ENCODE measurements at regions not wholly inside any gene's neighbourhood (a gene's known extent, or its start where the extent isn't known, plus 50 kb on each side); places are given as distances from the start of the nearest gene placed in this dataset.
"Not testable (repeated sequence)": the region's sequence is repeated elsewhere in the genome, so short reads cannot be mapped to it uniquely, and the experiment has no call there.

DNA sequence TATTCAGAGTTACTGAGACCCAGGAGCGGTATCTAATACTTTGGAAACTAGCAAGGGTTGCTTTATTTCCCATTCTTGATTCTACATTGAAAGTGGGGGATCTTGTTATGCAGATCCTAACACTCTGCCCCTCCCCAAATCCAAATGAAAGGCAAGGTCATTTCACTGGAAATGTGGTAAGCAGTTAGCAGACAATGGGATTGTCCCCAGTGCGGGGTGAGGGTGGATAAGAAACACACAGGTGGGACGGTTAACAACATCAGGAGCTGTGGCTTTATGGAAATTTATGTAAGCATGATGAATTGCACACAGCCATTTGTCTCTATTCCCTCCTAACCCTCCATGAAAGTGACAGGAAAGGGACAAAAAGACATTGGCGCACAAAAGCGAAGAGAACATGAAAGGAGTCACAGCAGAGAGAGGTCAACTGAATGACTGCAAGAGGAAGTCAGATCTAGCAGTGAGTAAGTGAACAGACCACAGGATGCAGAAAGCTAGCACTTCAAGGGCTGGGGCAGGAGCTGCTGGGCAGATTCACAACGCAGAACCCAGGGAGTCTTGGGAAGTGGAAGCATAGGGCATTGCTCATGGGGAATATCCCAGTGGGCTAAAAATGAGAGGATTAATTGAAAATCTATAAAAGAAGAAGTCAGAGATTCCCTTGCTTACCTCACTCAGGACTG, 184.4 kb downstream of the HSD17B3 start:
- 100% methylated on average over 2 of the region's 6 CpGs for WGBS (ENCODE audit: insufficient coverage, low lambda C conversion rate)
- Histone ChIP-seq H3K4me1 (ENCODE audit: control insufficient read depth, insufficient read depth, low read length) (peaks cover 20% of the 10 kb centered on the region), H3K27me3 (ENCODE audit: control insufficient read depth, insufficient read depth, low read length) (no peaks in the 10 kb centered on the region), H3K9me3 (ENCODE audit: control insufficient read depth, low read depth, low read length) (no peaks in the 10 kb centered on the region), H3K4me3 (ENCODE audit: low read length) (no peak overlapping the region), H3K36me3 (ENCODE audit: control insufficient read depth, insufficient read depth, low read length) (no peaks in the 10 kb centered on the region), H3K27ac (ENCODE audit: low read length) (no peak overlapping the region)
- DNase-seq = no peak

DNA sequence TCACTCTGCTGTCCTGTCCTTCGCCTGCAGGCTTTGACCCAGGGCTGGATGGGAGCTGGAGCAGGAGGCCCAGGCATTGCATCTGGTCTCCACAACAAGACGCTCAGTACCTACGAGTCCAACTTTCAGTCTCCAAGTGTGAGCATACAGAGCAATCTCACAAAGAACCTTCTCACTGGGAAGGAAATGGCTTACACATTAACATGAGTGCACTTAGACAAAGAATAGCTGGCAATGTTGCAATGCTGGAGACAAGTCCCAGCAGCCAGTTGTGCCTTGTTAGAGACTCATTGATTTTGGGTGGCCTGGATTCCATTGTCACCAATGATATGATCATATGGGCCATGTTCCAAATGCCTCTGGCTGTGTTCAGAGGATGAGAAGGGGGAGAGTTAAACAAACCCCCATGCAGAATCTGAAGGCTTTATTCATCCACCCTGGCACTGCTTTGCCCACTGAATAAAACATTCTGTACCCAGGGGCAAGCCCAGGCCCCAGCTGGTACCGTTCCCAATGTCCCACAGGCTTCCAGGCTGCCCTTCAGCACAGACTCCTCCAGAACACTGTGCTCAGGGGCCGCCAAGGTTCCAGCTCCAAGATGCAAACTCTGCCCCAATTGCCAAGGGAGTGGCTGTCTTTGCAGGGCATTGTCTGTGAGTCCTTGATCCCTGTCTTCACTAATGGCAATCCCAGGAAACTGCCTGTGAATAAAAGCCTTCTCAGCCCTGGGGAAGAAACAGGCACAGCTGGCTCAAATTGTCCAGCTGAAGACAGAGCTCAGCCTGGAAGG, 185.5 kb downstream of the HSD17B3 start:
- H3K27ac ChIP-seq (ENCODE audit: low read length) = peak overlapping the region; percentile 45
- peaks cover 20% of the 10 kb centered on the region for H3K4me1 ChIP-seq (ENCODE audit: control insufficient read depth, insufficient read depth, low read length)
- no peaks in the 10 kb centered on the region for H3K27me3 ChIP-seq (ENCODE audit: control insufficient read depth, insufficient read depth, low read length)
- H3K36me3 ChIP-seq (ENCODE audit: control insufficient read depth, insufficient read depth, low read length) = no peaks in the 10 kb centered on the region
- peak; percentile 82 to 90 for DNase-seq
- no peak overlapping the region for H3K4me3 ChIP-seq (ENCODE audit: low read length)
- WGBS (ENCODE audit: insufficient coverage, low lambda C conversion rate) = no CpG with 5 or more reads among the region's 5 CpGs
- no peaks in the 10 kb centered on the region for H3K9me3 ChIP-seq (ENCODE audit: control insufficient read depth, low read depth, low read length)

DNA sequence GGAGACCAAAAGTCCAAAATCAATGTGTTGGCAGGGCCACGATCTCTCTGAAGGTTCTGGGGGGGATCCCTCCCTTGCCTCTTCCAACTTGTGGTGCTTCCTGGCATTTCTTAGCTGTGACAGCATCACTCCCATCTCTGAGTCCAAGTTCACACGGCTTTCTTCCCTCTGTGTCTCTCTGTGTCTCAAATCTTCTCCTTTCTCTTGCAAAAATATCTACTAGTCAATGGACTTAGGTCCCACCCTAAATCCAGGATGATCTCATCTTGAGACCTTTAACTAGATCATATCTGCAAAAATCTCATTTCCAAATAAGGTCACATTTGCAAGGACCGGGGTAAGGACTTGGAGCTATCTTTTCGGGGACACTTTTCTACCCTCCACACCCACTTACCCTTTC, 186.1 kb downstream of the HSD17B3 start:
- 71% methylated on average over 1 of the region's 4 CpGs for WGBS (ENCODE audit: insufficient coverage, low lambda C conversion rate)
- H3K27ac ChIP-seq (ENCODE audit: low read length) = peak overlapping the region; percentile 45
- no peaks in the 10 kb centered on the region for H3K9me3 ChIP-seq (ENCODE audit: control insufficient read depth, low read depth, low read length)

DNA sequence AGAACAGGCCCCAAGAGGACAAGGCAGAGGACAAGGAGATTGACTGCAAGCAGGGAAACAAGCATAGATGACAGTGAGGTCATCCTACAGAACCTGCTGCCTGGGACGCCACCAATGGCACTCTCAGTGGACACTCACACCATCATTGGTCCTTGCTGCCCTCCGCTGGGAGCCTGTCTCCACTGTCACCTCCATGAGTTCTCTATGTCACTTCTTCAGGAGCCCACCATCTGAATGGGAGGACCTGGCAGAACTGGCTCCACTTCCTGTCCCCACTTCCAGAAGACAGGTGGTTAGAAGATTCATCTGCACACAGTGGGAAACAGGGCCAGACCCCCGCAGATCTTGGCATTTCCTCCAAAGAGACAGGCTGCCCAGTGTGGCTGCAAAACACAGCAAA, 188.9 kb downstream of the HSD17B3 start:
- H3K36me3 ChIP-seq (ENCODE audit: control insufficient read depth, insufficient read depth, low read length) = no peaks in the 10 kb centered on the region
- no peaks in the 10 kb centered on the region for H3K9me3 ChIP-seq (ENCODE audit: control insufficient read depth, low read depth, low read length)
- H3K4me3 ChIP-seq (ENCODE audit: low read length) = no peak overlapping the region
- WGBS (ENCODE audit: insufficient coverage, low lambda C conversion rate) = no CpG with 5 or more reads among the region's 3 CpGs
- H3K27ac ChIP-seq (ENCODE audit: low read length) = no peak overlapping the region
- DNase-seq = no peak
- H3K27me3 ChIP-seq (ENCODE audit: control insufficient read depth, insufficient read depth, low read length) = no peaks in the 10 kb centered on the region
- H3K4me1 ChIP-seq (ENCODE audit: control insufficient read depth, insufficient read depth, low read length) = peaks cover 20% of the 10 kb centered on the region

More for the DNA sequence above, 186.1 kb downstream of the HSD17B3 start:
- H3K4me1 ChIP-seq (ENCODE audit: control insufficient read depth, insufficient read depth, low read length) = peaks cover 20% of the 10 kb centered on the region
- no peak overlapping the region for H3K4me3 ChIP-seq (ENCODE audit: low read length)
- H3K27me3 ChIP-seq (ENCODE audit: control insufficient read depth, insufficient read depth, low read length) = no peaks in the 10 kb centered on the region
- no peak for DNase-seq
- H3K36me3 ChIP-seq (ENCODE audit: control insufficient read depth, insufficient read depth, low read length) = no peaks in the 10 kb centered on the region

DNA sequence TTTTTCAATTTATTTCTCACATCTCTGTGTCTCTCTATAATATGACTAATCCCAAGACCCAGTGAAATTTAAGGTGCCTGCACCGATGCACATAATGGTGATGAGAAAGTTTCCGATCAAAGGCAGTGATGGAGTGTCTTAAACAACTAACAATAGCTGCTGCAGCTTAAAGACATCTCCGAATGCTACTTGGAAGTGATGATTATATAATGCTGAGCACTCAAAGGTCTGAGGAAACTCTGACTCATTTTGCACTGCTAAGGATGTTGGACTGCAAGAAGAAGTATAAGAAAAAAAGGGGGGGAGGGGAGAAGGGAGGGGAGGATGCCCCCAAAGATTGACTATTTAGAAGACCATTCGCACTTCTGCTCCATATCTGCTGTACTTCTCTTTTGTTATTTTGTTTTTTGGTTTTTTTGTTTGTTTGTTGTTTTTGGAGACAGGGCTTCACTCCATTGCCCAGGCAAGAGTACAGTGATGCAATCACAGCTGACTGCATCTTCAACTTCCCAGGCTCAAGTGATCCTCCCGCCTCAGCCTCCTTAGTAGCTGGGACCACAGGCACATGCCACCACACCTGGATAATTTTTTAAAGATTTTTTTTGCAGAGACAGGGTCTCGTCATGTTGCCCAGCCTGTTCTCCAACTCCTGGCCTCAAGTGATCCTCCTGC, 192.2 kb downstream of the HSD17B3 start:
- no peak for DNase-seq
- H3K27me3 ChIP-seq (ENCODE audit: control insufficient read depth, insufficient read depth, low read length) = no peaks in the 10 kb centered on the region
- H3K4me3 ChIP-seq (ENCODE audit: low read length) = no peak overlapping the region
- no peak overlapping the region for H3K27ac ChIP-seq (ENCODE audit: low read length)
- H3K4me1 ChIP-seq (ENCODE audit: control insufficient read depth, insufficient read depth, low read length) = peaks cover 3% of the 10 kb centered on the region
- peaks cover 12% of the 10 kb centered on the region for H3K9me3 ChIP-seq (ENCODE audit: control insufficient read depth, low read depth, low read length)
- WGBS (ENCODE audit: insufficient coverage, low lambda C conversion rate) = no CpG with 5 or more reads among the region's 6 CpGs
- H3K36me3 ChIP-seq (ENCODE audit: control insufficient read depth, insufficient read depth, low read length) = no peaks in the 10 kb centered on the region

DNA sequence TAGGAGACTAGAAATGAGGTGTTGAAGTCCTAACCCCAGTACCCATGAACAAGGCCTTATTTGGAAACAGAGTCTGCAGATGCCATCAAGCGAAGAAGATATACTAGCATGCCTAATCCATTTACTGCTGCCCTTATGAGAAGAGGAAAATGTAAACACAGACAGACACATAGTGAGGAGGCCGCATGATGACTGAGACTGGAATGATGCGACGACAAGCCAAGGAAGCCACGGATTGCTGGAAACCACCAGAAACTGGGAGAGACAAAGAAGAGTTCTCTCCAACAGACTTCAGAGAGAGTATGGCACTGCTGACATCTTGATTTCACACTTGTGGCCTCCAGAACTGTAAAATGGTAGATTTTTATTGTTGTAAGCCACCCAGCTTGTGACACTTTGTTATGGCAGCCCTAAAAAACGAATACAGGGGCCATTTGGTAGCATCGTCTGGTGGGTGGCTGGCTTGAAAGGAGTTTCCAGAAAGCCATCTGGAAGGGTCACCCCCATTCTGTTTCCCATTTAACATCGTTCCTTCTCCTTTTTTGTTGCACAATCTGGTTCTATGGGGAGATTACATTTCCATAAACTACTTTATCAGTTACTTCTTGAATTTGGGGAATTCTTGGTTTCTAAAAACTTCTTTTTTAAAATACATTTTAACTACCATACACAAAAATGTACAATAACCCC, 193.1 kb downstream of the HSD17B3 start:
- Histone ChIP-seq H3K9me3 (ENCODE audit: control insufficient read depth, low read depth, low read length) (peaks cover 12% of the 10 kb centered on the region), H3K4me1 (ENCODE audit: control insufficient read depth, insufficient read depth, low read length) (peaks cover 3% of the 10 kb centered on the region), H3K4me3 (ENCODE audit: low read length) (no peak overlapping the region), H3K27ac (ENCODE audit: low read length) (no peak overlapping the region), H3K27me3 (ENCODE audit: control insufficient read depth, insufficient read depth, low read length) (no peaks in the 10 kb centered on the region), H3K36me3 (ENCODE audit: control insufficient read depth, insufficient read depth, low read length) (no peaks in the 10 kb centered on the region)
- no peak for DNase-seq
- WGBS (ENCODE audit: insufficient coverage, low lambda C conversion rate) = 100% methylated on average over 1 of the region's 8 CpGs

DNA sequence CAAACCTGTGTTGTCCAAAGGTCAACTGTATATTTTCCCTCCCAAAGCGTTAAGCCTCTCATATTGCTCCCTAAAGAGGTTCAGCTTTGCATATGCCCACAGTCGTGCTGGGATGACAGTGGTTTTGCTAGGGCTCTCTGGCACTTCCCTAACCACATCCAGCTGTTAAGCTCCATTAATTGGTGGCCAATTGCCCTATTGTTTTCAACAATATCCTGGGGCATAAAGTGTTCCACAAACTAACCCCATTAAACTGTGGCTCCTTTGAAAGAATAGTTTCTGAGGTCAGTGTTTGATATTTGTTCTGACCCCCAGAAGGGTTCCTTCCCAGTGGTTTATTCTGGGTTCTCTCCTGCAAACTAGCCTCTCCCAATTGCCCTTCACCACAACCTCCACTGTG, 194.5 kb downstream of the HSD17B3 start:
- H3K36me3 ChIP-seq (ENCODE audit: control insufficient read depth, insufficient read depth, low read length) = no peaks in the 10 kb centered on the region
- no peak overlapping the region for H3K4me3 ChIP-seq (ENCODE audit: low read length)
- no CpG with 5 or more reads among the region's 2 CpGs for WGBS (ENCODE audit: insufficient coverage, low lambda C conversion rate)
- H3K27me3 ChIP-seq (ENCODE audit: control insufficient read depth, insufficient read depth, low read length) = no peaks in the 10 kb centered on the region
- peaks cover 3% of the 10 kb centered on the region for H3K4me1 ChIP-seq (ENCODE audit: control insufficient read depth, insufficient read depth, low read length)
- no peak for DNase-seq
- H3K27ac ChIP-seq (ENCODE audit: low read length) = no peak overlapping the region
- peaks cover 12% of the 10 kb centered on the region for H3K9me3 ChIP-seq (ENCODE audit: control insufficient read depth, low read depth, low read length)

DNA sequence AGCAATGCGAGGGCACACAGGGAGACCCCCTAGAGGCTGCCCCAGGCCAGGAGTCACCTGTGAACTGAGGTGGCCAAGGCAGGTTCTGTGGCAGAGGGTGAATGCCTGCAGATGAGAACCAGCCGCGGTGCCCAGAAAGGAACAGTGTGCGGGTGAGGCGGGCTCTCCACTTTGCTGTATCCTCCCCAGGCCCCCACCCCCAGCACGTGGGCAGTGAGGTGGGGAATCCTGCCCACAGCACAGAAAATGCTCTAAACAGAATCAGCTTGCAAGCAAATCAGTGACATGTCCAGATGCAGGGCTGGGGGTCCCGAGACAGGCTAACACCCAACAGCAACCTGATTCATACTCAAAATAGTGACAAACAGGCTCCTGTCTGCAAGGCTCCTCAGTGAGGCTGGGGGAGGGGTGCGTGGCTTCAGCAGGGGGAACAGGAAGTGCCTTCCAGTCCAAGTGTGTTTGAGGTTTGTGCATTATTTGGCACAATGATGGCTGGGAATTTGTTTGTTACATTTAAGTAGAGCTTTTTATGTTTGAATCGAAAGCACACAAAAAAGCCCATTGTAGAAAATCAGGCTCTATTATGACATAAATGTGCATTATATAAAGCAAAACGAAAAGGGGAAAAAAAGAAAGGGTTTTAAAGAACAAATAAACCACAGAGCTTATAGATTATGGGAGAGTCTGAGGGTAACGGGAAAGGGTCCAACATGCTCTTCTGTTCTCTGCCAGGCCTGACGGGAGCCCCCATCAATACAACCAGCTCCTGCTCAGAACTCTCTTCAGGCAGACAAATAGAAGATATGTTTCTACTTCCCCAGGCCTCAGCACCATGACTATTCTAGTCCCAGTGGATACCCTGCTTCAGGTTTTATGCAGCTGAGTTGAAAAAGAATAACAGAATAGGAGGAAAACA, 201.3 kb downstream of the HSD17B3 start:
- Histone ChIP-seq H3K9me3 (ENCODE audit: control insufficient read depth, low read depth, low read length) (peaks cover 6% of the 10 kb centered on the region), H3K36me3 (ENCODE audit: control insufficient read depth, insufficient read depth, low read length) (no peaks in the 10 kb centered on the region), H3K27me3 (ENCODE audit: control insufficient read depth, insufficient read depth, low read length) (no peaks in the 10 kb centered on the region), H3K27ac (ENCODE audit: low read length) (no peak overlapping the region), H3K4me3 (ENCODE audit: low read length) (no peak overlapping the region), H3K4me1 (ENCODE audit: control insufficient read depth, insufficient read depth, low read length) (no peaks in the 10 kb centered on the region)
- 72% methylated on average over 3 of the region's 12 CpGs for WGBS (ENCODE audit: insufficient coverage, low lambda C conversion rate)
- no peak for DNase-seq

DNA sequence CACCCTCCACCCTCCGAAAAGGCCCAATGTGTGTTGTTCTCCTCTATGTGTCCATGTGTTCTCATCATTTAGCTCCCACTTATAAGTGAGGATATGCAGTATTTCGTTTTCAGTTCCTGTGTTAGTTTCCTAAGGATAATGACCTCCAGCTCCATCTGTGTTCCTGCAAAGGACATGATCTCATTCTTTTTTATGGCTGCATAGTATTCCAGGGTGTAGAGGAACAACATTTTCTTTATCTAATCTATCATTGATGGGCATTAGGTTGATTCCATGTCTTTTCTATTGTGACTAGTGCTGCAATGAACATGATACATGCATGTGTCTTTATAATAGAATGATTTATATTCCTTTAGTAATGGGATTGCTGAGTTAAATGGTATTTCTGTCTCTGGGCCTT, 211.3 kb downstream of the HSD17B3 start:
- DNase-seq; H3K36me3 ChIP-seq (ENCODE audit: control insufficient read depth, insufficient read depth, low read length); H3K27me3 ChIP-seq (ENCODE audit: control insufficient read depth, insufficient read depth, low read length); H3K27ac ChIP-seq (ENCODE audit: low read length); H3K9me3 ChIP-seq (ENCODE audit: control insufficient read depth, low read depth, low read length); H3K4me3 ChIP-seq (ENCODE audit: low read length): not testable (repeated sequence)
- WGBS (ENCODE audit: insufficient coverage, low lambda C conversion rate) = no CpG with 5 or more reads among the region's 2 CpGs
- peaks cover 23% of the 10 kb centered on the region for H3K4me1 ChIP-seq (ENCODE audit: control insufficient read depth, insufficient read depth, low read length)

Measured in large intestine (tissue), 3 donors.